ENCODE measurements at regions not wholly inside any gene's neighbourhood (a gene's known extent, or its start where the extent isn't known, plus 50 kb on each side); places are given as distances from the start of the nearest gene placed in this dataset.

DNA sequence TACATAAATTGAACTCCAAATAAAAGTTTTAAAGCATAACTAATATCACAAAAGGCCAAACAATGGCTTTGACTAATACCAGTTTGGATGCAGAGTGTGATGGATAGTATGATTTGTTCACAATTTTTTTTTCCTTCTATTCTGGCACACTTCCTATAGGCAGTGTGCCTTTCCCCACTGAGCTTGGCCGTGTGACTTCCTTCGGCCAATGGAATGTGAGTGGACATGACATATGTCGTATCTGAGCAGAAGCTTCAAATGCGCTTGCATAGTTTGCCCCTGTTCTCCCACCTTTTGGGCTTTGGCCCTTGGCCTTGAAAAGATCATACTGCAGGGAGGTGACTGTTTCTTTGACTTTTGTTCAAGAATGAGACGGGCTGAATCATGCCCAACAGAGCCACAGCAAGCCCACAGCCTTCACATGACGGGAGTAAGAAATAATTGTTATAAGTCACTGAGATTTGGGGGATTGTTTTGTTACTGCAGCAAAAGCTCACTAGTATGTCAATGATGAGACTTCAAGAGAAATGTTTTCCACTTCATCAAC, 279.9 kb upstream of the NEBL start:
- no peak overlapping the region for H3K4me3 ChIP-seq
- no peaks in the 10 kb centered on the region for H3K36me3 ChIP-seq (ENCODE audit: insufficient read depth, low read length)
- TF ChIP-seq EZH2 (IDR thresholded peaks at IDR 0.05) (no peak), FOXP2 (optimal IDR thresholded peaks at IDR 0.05; ENCODE audit: control extremely low read depth, extremely low read length, insufficient read depth) (no peak), POLR2AphosphoS5 (IDR thresholded peaks at IDR 0.05; ENCODE audit: borderline replicate concordance, low read depth, low read length) (no peak)
- no peak for DNase-seq (ENCODE audit: low read depth, low spot score)
- H3K9ac ChIP-seq (ENCODE audit: insufficient read length): no peak overlapping the region
- no peaks in the 10 kb centered on the region for H3K9me3 ChIP-seq (ENCODE audit: low read depth, low read length)
- no peak overlapping the region for H3K27ac ChIP-seq

DNA sequence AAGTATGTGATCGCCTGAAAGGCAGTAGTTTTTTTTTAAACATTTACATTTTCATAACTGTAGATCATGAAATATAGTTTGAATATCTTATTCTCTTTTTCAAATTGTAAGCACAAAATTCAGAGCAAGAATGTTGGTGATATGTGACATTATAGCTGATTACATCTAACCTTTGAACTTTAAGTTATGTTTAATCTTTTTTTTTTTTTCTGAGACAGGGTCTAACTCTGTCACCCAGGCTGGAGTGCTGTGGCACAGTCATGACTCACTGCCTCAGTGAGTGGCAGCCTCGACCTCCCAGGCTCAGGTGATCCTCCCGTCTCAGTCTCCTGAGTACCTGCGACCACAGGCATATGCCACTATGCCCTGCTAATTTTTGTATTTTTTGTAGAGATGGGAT, 278.7 kb upstream of the NEBL start:
- Histone ChIP-seq H3K9me3 (ENCODE audit: low read depth, low read length) (no peaks in the 10 kb centered on the region), H3K27ac (no peak overlapping the region), H3K36me3 (ENCODE audit: insufficient read depth, low read length) (no peaks in the 10 kb centered on the region), H3K9ac (ENCODE audit: insufficient read length) (no peak overlapping the region), H3K4me3 (no peak overlapping the region)
- DNase-seq (ENCODE audit: low read depth, low spot score): no peak
- no peak for TF ChIP-seq POLR2AphosphoS5 (IDR thresholded peaks at IDR 0.05; ENCODE audit: borderline replicate concordance, low read depth, low read length)

DNA sequence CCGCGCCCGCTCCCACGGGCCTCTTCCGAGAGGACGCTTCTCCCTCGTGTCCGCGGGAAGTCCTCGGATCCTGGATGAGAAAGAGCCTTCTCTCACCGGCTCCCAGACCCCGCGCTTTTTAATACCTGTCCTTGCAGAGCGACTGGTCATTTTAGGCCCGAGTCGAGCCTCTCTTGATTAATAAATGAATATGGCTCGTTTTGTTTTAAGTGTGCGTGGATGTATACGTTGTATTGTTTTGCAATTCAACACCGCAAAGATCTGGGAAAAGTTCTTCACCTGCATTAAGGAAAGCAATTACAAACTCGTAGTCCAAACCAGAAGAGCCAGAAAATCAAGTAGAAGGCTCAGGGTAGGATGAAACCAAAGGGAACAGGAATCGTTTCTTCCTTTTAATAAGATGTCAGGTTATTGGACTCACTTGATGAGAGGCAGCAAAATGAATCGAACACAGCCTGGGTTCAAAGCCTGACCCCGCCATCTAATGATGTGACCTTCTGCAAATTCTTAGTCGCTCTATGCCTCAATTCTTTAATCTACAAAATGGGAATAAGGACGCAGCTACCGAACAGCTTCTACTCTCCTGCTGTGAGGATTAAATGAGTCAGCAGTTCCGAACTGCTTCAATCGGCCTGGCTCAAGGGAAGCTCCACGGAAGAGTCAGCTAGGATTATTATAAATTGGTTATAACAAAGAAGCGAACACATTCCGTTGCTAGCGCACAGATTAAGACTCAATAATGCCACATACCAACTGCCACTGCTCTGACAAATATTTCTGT, 277.8 kb upstream of the NEBL start:
- Histone ChIP-seq H3K4me3 (peak overlapping the region; percentile 77), H3K9ac (ENCODE audit: insufficient read length) (no peak overlapping the region), H3K36me3 (ENCODE audit: insufficient read depth, low read length) (no peaks in the 10 kb centered on the region), H3K9me3 (ENCODE audit: low read depth, low read length) (no peaks in the 10 kb centered on the region), H3K27ac (no peak overlapping the region)
- TF ChIP-seq FOXP2 (optimal IDR thresholded peaks at IDR 0.05; ENCODE audit: control extremely low read depth, extremely low read length, insufficient read depth) (no peak), POLR2AphosphoS5 (IDR thresholded peaks at IDR 0.05; ENCODE audit: borderline replicate concordance, low read depth, low read length) (no peak), EZH2 (IDR thresholded peaks at IDR 0.05) (no peak)
- no peak for DNase-seq (ENCODE audit: low read depth, low spot score)

DNA sequence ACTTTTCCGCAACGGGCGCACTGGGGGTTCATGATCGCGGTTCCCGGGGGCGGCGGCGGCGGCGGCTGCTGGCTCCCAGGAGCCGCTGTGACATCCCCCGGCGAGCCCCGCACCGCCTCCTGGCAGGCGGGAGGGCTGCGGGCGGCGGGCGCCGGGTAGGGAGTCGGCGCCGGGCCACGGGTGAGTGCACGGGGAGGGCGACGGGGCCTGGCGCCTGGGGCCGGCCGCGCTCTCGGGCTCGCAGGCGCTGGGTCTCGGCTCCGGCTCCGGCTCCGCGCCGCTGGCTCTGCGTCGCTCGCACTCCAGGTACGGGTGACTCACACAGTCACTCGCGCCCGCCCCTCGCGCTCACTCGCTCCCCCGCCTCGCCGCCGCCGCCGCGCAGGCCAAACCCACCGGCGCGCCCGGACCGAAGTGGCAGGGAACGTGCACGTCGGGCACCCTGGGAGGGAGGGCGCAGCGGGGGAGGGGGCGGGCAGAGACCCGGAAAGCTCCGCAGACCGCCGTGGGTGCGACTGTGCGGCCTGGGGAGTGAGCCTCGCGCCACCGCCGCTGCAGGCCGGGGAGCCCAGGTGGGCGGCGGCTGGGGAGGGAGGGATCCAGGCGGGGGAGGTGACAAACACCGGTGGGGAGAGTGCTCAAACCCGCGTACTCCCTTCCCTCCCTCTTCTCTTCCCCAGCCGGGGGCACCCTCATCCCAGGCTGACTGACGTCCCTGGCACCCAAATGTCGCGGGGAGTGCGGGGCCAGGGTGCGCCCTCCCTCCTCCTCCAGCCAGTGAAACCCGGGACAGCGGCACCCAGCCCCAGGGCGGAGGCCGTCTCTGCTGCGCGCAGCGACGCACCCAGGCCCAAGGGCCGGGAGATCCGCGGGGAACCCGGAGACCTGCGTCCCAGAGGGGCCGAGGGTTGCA, 276.9 kb upstream of the NEBL start:
- no peaks in the 10 kb centered on the region for H3K9me3 ChIP-seq (ENCODE audit: low read depth, low read length)
- no peak overlapping the region for H3K27ac ChIP-seq
- no peaks in the 10 kb centered on the region for H3K36me3 ChIP-seq (ENCODE audit: insufficient read depth, low read length)
- peak overlapping the region; percentile 77 for H3K4me3 ChIP-seq
- no peak for DNase-seq (ENCODE audit: low read depth, low spot score)
- TF ChIP-seq POLR2AphosphoS5 (IDR thresholded peaks at IDR 0.05; ENCODE audit: borderline replicate concordance, low read depth, low read length) (no peak), EZH2 (IDR thresholded peaks at IDR 0.05) (no peak), FOXP2 (optimal IDR thresholded peaks at IDR 0.05; ENCODE audit: control extremely low read depth, extremely low read length, insufficient read depth) (no peak)
- H3K9ac ChIP-seq (ENCODE audit: insufficient read length): no peak overlapping the region

DNA sequence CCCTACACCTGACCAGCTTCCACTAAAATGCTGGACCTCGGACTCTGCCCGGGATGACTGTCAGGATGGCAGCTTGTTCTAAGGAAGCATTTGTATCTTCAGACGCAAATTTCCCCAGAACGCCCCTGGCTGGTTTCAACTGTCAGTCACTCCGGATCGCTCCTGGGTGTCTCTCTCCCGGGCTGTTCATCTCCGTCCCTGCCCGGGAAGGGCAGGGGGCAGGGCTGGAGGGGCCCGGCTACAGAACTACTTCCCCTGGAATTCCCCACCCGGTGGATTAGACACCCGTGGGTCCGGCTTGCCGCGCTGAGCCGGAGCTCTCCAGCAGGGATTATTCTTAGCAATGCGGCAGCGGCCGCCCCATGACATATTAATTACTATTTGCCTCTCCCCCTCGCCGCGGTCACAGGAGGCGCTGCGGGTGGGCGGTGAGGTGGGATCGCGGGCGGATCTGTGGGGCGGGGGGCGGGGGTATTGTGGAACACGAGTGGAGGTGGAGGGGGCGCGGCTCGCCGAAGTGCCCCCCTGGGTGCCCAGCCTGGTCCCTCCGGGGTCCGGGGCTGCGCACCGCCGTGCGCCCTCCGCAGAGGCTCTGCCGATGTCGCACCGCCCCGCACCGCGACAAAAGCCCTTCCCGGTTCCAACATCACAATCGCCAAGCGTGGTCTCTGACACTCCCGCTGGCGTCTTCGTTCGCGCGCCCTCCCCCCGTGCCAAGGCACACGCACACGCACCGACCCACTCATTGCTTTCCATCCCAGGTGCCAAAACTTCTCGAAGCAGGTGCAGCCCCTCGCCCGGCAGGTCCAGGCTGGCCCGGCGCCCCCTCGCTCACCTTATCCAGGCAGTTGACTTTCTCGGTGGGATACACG, 276.1 kb upstream of the NEBL start:
- no peaks in the 10 kb centered on the region for H3K9me3 ChIP-seq (ENCODE audit: low read depth, low read length)
- no peaks in the 10 kb centered on the region for H3K36me3 ChIP-seq (ENCODE audit: insufficient read depth, low read length)
- H3K4me3 ChIP-seq: peak overlapping the region; percentile 77
- no peak for DNase-seq (ENCODE audit: low read depth, low spot score)
- no peak overlapping the region for H3K27ac ChIP-seq
- no peak overlapping the region for H3K9ac ChIP-seq (ENCODE audit: insufficient read length)
- no peak for TF ChIP-seq FOXP2 (optimal IDR thresholded peaks at IDR 0.05; ENCODE audit: control extremely low read depth, extremely low read length, insufficient read depth)
- TF ChIP-seq EZH2 (IDR thresholded peaks at IDR 0.05): no peak
- no peak for TF ChIP-seq POLR2AphosphoS5 (IDR thresholded peaks at IDR 0.05; ENCODE audit: borderline replicate concordance, low read depth, low read length)

DNA sequence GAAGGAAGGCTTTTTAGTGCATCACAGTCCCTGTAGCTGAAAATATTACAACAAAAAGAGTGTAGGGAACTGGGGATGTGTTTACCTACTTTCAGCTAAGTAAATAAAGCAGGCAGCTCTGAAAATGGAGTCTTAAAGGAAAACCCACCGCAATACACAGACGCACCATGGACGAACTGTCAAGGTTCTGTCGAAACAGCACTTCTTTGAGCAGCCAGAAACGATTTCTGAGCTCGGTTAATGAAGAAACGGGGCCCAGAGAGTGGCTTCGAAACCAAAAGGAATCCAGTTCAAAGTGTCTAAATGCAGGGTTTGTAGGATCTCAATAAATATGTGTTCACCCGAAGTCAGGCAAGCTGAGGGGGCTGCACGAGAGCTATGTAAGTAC, 275.4 kb upstream of the NEBL start:
- Histone ChIP-seq H3K9me3 (ENCODE audit: low read depth, low read length) (no peaks in the 10 kb centered on the region), H3K27ac (no peak overlapping the region), H3K4me3 (no peak overlapping the region), H3K36me3 (ENCODE audit: insufficient read depth, low read length) (no peaks in the 10 kb centered on the region), H3K9ac (ENCODE audit: insufficient read length) (no peak overlapping the region)
- TF ChIP-seq FOXP2 (optimal IDR thresholded peaks at IDR 0.05; ENCODE audit: control extremely low read depth, extremely low read length, insufficient read depth) (no peak), EZH2 (IDR thresholded peaks at IDR 0.05) (no peak), POLR2AphosphoS5 (IDR thresholded peaks at IDR 0.05; ENCODE audit: borderline replicate concordance, low read depth, low read length) (no peak)
- no peak for DNase-seq (ENCODE audit: low read depth, low spot score)

DNA sequence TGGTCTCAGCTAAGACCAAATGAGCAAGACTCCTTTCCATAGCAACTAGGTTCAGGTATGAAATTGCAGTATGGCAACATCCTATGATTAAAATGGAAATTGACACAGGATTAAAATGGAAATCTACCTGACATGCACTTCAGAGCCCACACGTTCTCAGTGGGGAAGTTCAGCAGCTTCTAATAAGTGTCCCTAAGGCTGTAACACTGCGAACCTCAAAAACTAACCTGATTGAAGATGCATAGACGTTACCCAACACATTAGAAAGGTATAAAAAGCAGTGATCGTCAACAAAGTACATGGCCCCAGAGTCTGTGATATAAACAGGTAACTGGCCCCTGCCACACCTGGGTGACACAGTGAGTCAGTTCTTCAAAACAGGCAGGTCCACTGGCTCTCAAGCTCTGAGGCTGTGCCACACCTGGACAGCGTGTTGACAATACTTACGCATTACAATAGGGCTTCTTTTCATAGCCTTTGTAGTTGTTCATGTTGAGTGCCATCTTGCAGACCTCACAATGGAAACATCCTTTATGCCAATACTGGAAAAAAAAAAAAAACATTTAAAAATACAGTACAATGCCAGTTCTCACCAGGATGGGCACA, 274.9 kb upstream of the NEBL start:
- TF ChIP-seq EZH2 (IDR thresholded peaks at IDR 0.05): no peak
- TF ChIP-seq POLR2AphosphoS5 (IDR thresholded peaks at IDR 0.05; ENCODE audit: borderline replicate concordance, low read depth, low read length): no peak
- TF ChIP-seq FOXP2 (optimal IDR thresholded peaks at IDR 0.05; ENCODE audit: control extremely low read depth, extremely low read length, insufficient read depth): no peak
- Histone ChIP-seq H3K9ac (ENCODE audit: insufficient read length) (no peak overlapping the region), H3K9me3 (ENCODE audit: low read depth, low read length) (no peaks in the 10 kb centered on the region), H3K4me3 (no peak overlapping the region), H3K36me3 (ENCODE audit: insufficient read depth, low read length) (no peaks in the 10 kb centered on the region), H3K27ac (no peak overlapping the region)
- DNase-seq (ENCODE audit: low read depth, low spot score): no peak

Data from SK-N-MC (cell line).